Large intestine (tissue), 3 donors: ENCODE measurements at regions not wholly inside any gene's neighbourhood (a gene's known extent, or its start where the extent isn't known, plus 50 kb on each side); places are given as distances from the start of the nearest gene placed in this dataset.

Experiments
- DNase-seq, 2 donors: peaks; one replicate each; pipeline versions ENCODE4 v3.0.0 to v3.0.0-alpha.2; 2013
- H3K27ac ChIP-seq: one replicate; pipeline ENCODE4 v1.5.1; 2013; ENCODE audit warnings: low read length
- H3K27me3 ChIP-seq: 2 replicates; pipeline ENCODE4 v1.6.1; 2013; ENCODE audit warnings: low read length; ENCODE audit not compliant: control insufficient read depth, insufficient read depth
- H3K36me3 ChIP-seq: 2 replicates; pipeline ENCODE4 v1.6.1; 2013; ENCODE audit warnings: low read length; ENCODE audit not compliant: control insufficient read depth, insufficient read depth
- H3K4me1 ChIP-seq: one replicate; pipeline ENCODE4 v1.6.1; 2013; ENCODE audit warnings: low read length; ENCODE audit not compliant: control insufficient read depth, insufficient read depth
- H3K4me3 ChIP-seq: one replicate; pipeline ENCODE4 v1.5.1; 2013; ENCODE audit warnings: low read length
- H3K9me3 ChIP-seq: one replicate; pipeline ENCODE4 v1.6.1; 2013; ENCODE audit warnings: mild to moderate bottlenecking, low read depth, low read length, moderate library complexity; ENCODE audit not compliant: control insufficient read depth
- WGBS: methylation state at CpG from one replicate; pipeline ENCODE4 v1.1.5; 2013; ENCODE audit warnings: low lambda C conversion rate; ENCODE audit not compliant: insufficient coverage; 5-methylcytosine and 5-hydroxymethylcytosine counted together

DNA sequence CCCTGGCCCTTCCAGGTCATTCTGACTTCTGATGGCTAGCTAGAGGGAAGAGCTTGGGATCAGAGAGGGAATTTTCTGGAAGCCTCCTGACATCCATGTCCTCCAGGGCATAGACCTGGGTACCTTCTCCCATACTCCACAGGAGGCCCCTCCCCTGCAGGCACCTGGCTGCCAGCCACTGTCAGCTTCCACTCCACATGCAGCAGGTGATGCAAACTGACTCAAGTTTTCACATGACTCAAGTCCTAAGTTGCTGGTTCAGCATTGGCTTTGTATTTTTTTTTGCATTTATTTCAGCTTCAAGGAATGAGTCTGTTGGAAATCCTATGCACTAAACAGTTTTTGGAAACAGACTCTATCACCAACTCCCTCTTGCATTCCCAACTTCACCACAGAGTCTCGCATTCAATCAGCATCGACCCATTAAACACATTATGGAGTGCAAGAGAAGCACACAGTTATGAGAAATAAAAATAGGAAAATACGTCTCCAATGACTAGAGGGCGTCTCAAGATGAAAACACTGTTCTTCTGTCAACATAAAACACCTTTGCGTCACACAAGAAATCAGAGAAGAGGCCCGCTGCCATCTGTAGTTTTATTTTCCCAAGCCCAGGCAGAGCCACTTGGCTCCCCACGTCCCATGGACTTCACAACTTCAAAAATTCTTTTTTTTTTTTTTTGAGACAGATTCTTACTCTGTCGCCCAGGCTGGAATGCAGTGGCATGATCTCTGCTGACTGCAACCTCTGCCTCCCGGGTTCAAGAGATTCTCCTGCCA, 362.6 kb upstream of the MGMT start:
- Histone ChIP-seq H3K27me3 (peaks cover 2% of the 10 kb centered on the region), H3K4me3 (no peak overlapping the region), H3K9me3 (no peaks in the 10 kb centered on the region), H3K27ac (no peak overlapping the region), H3K4me1 (no peaks in the 10 kb centered on the region), H3K36me3 (no peaks in the 10 kb centered on the region)
- no peak for DNase-seq
- 90% methylated on average over 2 of the region's 9 CpGs for WGBS

- no peak for DNase-seq
- no peak overlapping the region for H3K4me3 ChIP-seq
- no peaks in the 10 kb centered on the region for H3K36me3 ChIP-seq
- 60% methylated on average over 1 of the region's 2 CpGs for WGBS
- H3K27me3 ChIP-seq, result peaks cover 2% of the 10 kb centered on the region
- no peak overlapping the region for H3K27ac ChIP-seq
- no peaks in the 10 kb centered on the region for H3K4me1 ChIP-seq
- H3K9me3 ChIP-seq, result no peaks in the 10 kb centered on the region
Measured at GRCh38 chr10:129105266-129105665, 361.8 kb upstream of the MGMT start.

- H3K9me3 ChIP-seq, result no peaks in the 10 kb centered on the region
- no peaks in the 10 kb centered on the region for H3K36me3 ChIP-seq
- no peak overlapping the region for H3K27ac ChIP-seq
- no peaks in the 10 kb centered on the region for H3K4me1 ChIP-seq
- no peak overlapping the region for H3K4me3 ChIP-seq
- H3K27me3 ChIP-seq, result peaks cover 2% of the 10 kb centered on the region
- no peak for DNase-seq
- 100% methylated on average over 2 of the region's 4 CpGs for WGBS
Measured at GRCh38 chr10:129106314-129106713, 360.7 kb upstream of the MGMT start.

DNA sequence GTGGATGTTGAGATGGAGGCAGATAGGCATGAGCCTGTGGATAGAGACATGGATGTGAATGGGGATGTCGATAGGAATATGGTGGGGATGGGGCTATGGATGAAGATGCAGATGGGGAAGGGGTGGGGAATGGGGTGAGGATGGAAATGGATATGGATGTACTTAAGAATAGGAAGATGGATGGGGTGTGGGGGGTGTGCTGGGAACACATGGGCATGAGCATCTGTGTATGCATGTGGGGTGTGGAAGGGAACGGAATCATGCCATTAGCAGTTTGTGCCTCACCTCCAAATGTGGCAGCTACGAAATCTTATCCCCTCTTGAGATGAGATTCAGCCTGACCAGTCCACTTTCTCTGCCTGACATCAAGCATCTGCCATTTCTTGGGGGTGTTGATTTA, 359.5 kb upstream of the MGMT start:
- H3K27ac ChIP-seq, result no peak overlapping the region
- DNase-seq, result no peak
- no CpG with 5 or more reads among the region's 3 CpGs for WGBS

DNA sequence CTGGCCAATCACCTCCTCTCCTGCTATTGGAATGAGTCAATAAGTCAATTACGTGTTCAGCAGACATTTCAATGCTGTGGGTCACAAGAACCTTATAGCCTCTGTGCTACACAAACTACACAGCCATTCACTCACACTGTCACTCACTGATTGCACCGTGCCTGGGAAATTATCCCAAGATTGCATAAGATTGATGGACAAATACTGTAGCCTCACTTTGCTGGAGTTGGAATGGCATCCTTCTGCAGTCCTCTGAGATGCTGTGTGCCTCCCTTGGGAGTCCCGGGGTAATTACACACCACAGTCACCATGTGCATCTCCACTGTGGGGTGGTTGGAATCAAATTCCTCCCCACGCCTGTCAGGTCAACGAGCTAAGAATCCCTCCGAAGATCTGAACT, 358.7 kb upstream of the MGMT start:
- Histone ChIP-seq H3K4me1 (no peaks in the 10 kb centered on the region), H3K4me3 (no peak overlapping the region), H3K9me3 (no peaks in the 10 kb centered on the region), H3K27me3 (no peaks in the 10 kb centered on the region), H3K36me3 (no peaks in the 10 kb centered on the region), H3K27ac (no peak overlapping the region)
- WGBS, result no CpG with 5 or more reads among the region's 6 CpGs
- no peak for DNase-seq

More for the DNA sequence above, 359.5 kb upstream of the MGMT start:
- Histone ChIP-seq H3K36me3 (no peaks in the 10 kb centered on the region), H3K4me3 (no peak overlapping the region), H3K9me3 (no peaks in the 10 kb centered on the region), H3K27me3 (no peaks in the 10 kb centered on the region), H3K4me1 (no peaks in the 10 kb centered on the region)

GRCh38 chr10:129108994-129109393, 358.0 kb upstream of the MGMT start:
- H3K36me3 ChIP-seq, result no peaks in the 10 kb centered on the region
- WGBS, result no CpG with 5 or more reads among the region's 6 CpGs
- no peaks in the 10 kb centered on the region for H3K4me1 ChIP-seq
- no peaks in the 10 kb centered on the region for H3K9me3 ChIP-seq
- no peak overlapping the region for H3K27ac ChIP-seq
- no peak for DNase-seq
- no peak overlapping the region for H3K4me3 ChIP-seq
- no peaks in the 10 kb centered on the region for H3K27me3 ChIP-seq

- H3K4me3 ChIP-seq, result no peak overlapping the region
- no peak for DNase-seq
- H3K4me1 ChIP-seq, result no peaks in the 10 kb centered on the region
- H3K27me3 ChIP-seq, result no peaks in the 10 kb centered on the region
- H3K27ac ChIP-seq, result no peak overlapping the region
- no peaks in the 10 kb centered on the region for H3K9me3 ChIP-seq
- no peaks in the 10 kb centered on the region for H3K36me3 ChIP-seq
- no CpG with 5 or more reads among the region's 10 CpGs for WGBS
Measured at GRCh38 chr10:129110780-129111179, 356.3 kb upstream of the MGMT start.

DNA sequence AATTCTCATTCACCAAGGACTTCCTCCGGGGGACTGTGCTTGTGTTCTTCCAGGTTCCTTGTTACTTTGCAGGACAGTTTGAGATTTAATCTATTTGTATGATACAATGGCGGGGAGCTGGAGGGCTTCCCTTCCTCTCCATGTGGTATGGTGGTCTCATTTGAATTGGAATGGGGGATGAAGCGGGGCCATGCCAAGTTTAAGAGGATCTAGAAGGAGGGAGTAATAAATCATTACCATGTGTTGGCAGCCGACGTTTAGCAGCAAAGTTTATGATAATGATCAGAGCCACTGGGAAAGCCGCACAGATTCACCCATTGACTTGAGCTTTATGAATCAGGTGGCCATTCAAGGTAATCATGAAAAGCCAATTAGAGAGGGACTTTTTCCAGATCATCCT, 355.1 kb upstream of the MGMT start:
- WGBS, result no CpG with 5 or more reads among the region's 6 CpGs
- Histone ChIP-seq H3K27ac (no peak overlapping the region), H3K9me3 (no peaks in the 10 kb centered on the region)

GRCh38 chr10:129114588-129114987, 352.5 kb upstream of the MGMT start:
- no peak overlapping the region for H3K4me3 ChIP-seq
- H3K4me1 ChIP-seq, result no peaks in the 10 kb centered on the region
- H3K9me3 ChIP-seq, result no peaks in the 10 kb centered on the region
- no peaks in the 10 kb centered on the region for H3K27me3 ChIP-seq
- DNase-seq, result no peak
- no peaks in the 10 kb centered on the region for H3K36me3 ChIP-seq
- no CpG with 5 or more reads among the region's 10 CpGs for WGBS
- no peak overlapping the region for H3K27ac ChIP-seq

More for the DNA sequence above, 355.1 kb upstream of the MGMT start:
- Histone ChIP-seq H3K4me3 (no peak overlapping the region), H3K36me3 (no peaks in the 10 kb centered on the region), H3K4me1 (no peaks in the 10 kb centered on the region), H3K27me3 (no peaks in the 10 kb centered on the region)
- no peak for DNase-seq

GRCh38 chr10:129116371-129116770, 350.7 kb upstream of the MGMT start:
- DNase-seq, result no peak
- Histone ChIP-seq H3K9me3 (no peaks in the 10 kb centered on the region), H3K4me1 (no peaks in the 10 kb centered on the region), H3K27ac (no peak overlapping the region), H3K36me3 (no peaks in the 10 kb centered on the region), H3K27me3 (no peaks in the 10 kb centered on the region), H3K4me3 (no peak overlapping the region)
- 96% methylated on average over 4 of the region's 8 CpGs for WGBS

GRCh38 chr10:129120441-129120840, 346.6 kb upstream of the MGMT start:
- no peak for DNase-seq
- no peaks in the 10 kb centered on the region for H3K36me3 ChIP-seq
- H3K4me3 ChIP-seq, result no peak overlapping the region
- H3K4me1 ChIP-seq, result no peaks in the 10 kb centered on the region
- no peaks in the 10 kb centered on the region for H3K27me3 ChIP-seq
- no CpG with 5 or more reads among the region's 2 CpGs for WGBS
- H3K9me3 ChIP-seq, result no peaks in the 10 kb centered on the region
- H3K27ac ChIP-seq, result no peak overlapping the region
